Neural progenitor cell (in vitro differentiated cells): ENCODE measurements at regions not wholly inside any gene's neighbourhood (a gene's known extent, or its start where the extent isn't known, plus 50 kb on each side); places are given as distances from the start of the nearest gene placed in this dataset.

Source experiments
- DNase-seq: peaks from one replicate; pipeline ENCODE4 v3.0.0-alpha.2; 2016; ENCODE audit warnings: low spot score
- H2AFZ ChIP-seq: fragments of 200-600 bp; sonication (generic); replicated peaks from 2 replicates; pipeline ENCODE4 v1.6.1; 2016; ENCODE audit warnings: antibody characterized with exemption
- H3F3A ChIP-seq: fragments of 200-600 bp; sonication (generic); 2 replicates; pipeline ENCODE4 v1.6.1; 2016; ENCODE audit warnings: antibody characterized with exemption, low read depth
- H3K27ac ChIP-seq: fragments of 200-600 bp; sonication (generic); 2 replicates; pipeline ENCODE4 v1.5.1; 2016; ENCODE audit warnings: mild to moderate bottlenecking
- H3K27me3 ChIP-seq: fragments of 200-600 bp; sonication (generic); 2 replicates; pipeline ENCODE4 v1.6.1; 2016; ENCODE audit warnings: mild to moderate bottlenecking, moderate library complexity
- H3K36me3 ChIP-seq: fragments of 200-600 bp; sonication (generic); 2 replicates; pipeline ENCODE4 v1.5.1; 2016
- H3K4me1 ChIP-seq: fragments of 200-600 bp; sonication (generic); 2 replicates; pipeline ENCODE4 v1.6.1; 2016; ENCODE audit warnings: mixed run types
- H3K4me2 ChIP-seq: fragments of 200-600 bp; sonication (generic); 2 replicates; pipeline ENCODE4 v1.6.1; 2016
- H3K4me3 ChIP-seq: fragments of 200-600 bp; sonication (generic); 2 replicates; pipeline ENCODE4 v1.5.1; 2016
- H3K79me2 ChIP-seq: fragments of 200-600 bp; sonication (generic); 2 replicates; pipeline ENCODE4 v1.6.1; 2016; ENCODE audit warnings: low read depth
- H3K9ac ChIP-seq: fragments of 200-600 bp; sonication (generic); 2 replicates; pipeline ENCODE4 v1.6.1; 2016
- H3K9me3 ChIP-seq: fragments of 200-600 bp; sonication (generic); 2 replicates; pipeline ENCODE4 v1.5.1; 2016; ENCODE audit warnings: low read depth
- H4K20me1 ChIP-seq: fragments of 200-600 bp; sonication (generic); 2 replicates; pipeline ENCODE4 v1.6.1; 2016; ENCODE audit warnings: low read depth
- H3K27ac Mint-ChIP-seq: 3 replicates; pipeline ENCODE4 v1.8.0; 2021; ENCODE audit warnings: mixed read lengths
- H3K27me3 Mint-ChIP-seq: 2 replicates; pipeline ENCODE4 v1.8.0; 2022; ENCODE audit warnings: low read depth, mild to moderate bottlenecking, inconsistent platforms, moderate library complexity, mixed read lengths; ENCODE audit not compliant: insufficient read depth
- H3K36me3 Mint-ChIP-seq: 3 replicates; pipeline ENCODE4 v1.8.0; 2021; ENCODE audit warnings: mixed read lengths
- H3K4me1 Mint-ChIP-seq: 3 replicates; pipeline ENCODE4 v1.8.0; 2021; ENCODE audit warnings: mixed read lengths
- H3K4me3 Mint-ChIP-seq: 3 replicates; pipeline ENCODE4 v1.8.0; 2021; ENCODE audit warnings: mild to moderate bottlenecking, moderate library complexity, mixed read lengths
- H3K9me3 Mint-ChIP-seq: 3 replicates; pipeline ENCODE4 v1.8.0; 2020; ENCODE audit warnings: mixed read lengths
- EZH2 ChIP-seq: fragments of 200-600 bp; sonication (generic); IDR thresholded peaks from 2 replicates; pipeline ENCODE4 v1.6.1; 2017; ENCODE audit warnings: antibody characterized with exemption, mild to moderate bottlenecking, moderate library complexity
- EZH2phosphoT487 ChIP-seq: fragments of 200-600 bp; sonication (generic); IDR thresholded peaks from 2 replicates; pipeline ENCODE4 v1.6.1; 2017; ENCODE audit warnings: antibody characterized with exemption
- TF ChIP-seq, protein P1 (sequence below): fragments of 200-600 bp; sonication (generic); IDR thresholded peaks from 2 replicates; pipeline ENCODE4 v1.5.1; 2017; ENCODE audit warnings: antibody characterized with exemption, mild to moderate bottlenecking

DNA sequence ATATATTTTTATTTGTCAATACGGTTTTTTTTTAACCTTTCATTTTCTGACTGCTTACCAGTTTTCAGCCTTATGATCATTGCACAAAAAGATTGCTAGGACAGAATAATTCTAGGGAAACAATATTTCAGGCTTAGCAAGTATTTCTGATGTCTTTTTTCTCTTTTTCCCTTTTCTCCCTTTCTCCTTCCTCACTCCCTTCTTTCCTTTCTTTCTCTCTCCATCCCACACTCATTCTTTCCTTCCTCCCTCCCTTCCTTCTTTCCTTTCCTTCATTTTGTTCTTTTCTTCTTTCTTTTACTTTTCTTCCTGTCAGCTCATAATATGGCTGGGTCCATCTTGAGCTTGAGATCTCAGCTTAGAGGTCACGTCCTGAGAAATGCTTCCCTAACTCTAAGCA lies 601.4 kb upstream of the NOVA1 start:
- Histone ChIP-seq H2AFZ (no peak overlapping the region), H3K27me3 (no peaks in the 10 kb centered on the region), H3K4me3 (no peak overlapping the region), H3K36me3 (no peaks in the 10 kb centered on the region), H3K9ac (no peak overlapping the region), H3K4me1 (no peaks in the 10 kb centered on the region), H3K9me3 (no peaks in the 10 kb centered on the region), H3K4me2 (no peak overlapping the region), H3K27ac (no peak overlapping the region), H3K79me2 (no peaks in the 10 kb centered on the region), H3F3A (no peaks in the 10 kb centered on the region), H4K20me1 (no peaks in the 10 kb centered on the region)
- TF ChIP-seq EZH2phosphoT487 (no peak), EZH2 (no peak)
- TF ChIP-seq, protein P1, sequence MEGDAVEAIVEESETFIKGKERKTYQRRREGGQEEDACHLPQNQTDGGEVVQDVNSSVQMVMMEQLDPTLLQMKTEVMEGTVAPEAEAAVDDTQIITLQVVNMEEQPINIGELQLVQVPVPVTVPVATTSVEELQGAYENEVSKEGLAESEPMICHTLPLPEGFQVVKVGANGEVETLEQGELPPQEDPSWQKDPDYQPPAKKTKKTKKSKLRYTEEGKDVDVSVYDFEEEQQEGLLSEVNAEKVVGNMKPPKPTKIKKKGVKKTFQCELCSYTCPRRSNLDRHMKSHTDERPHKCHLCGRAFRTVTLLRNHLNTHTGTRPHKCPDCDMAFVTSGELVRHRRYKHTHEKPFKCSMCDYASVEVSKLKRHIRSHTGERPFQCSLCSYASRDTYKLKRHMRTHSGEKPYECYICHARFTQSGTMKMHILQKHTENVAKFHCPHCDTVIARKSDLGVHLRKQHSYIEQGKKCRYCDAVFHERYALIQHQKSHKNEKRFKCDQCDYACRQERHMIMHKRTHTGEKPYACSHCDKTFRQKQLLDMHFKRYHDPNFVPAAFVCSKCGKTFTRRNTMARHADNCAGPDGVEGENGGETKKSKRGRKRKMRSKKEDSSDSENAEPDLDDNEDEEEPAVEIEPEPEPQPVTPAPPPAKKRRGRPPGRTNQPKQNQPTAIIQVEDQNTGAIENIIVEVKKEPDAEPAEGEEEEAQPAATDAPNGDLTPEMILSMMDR, result no peak
- Mint-ChIP-seq H3K4me1 (no peaks in the 10 kb centered on the region), H3K27ac (no peak overlapping the region), H3K9me3 (no peaks in the 10 kb centered on the region), H3K4me3 (no peak overlapping the region), H3K27me3 (no peaks in the 10 kb centered on the region), H3K36me3 (no peaks in the 10 kb centered on the region)
- DNase-seq, result no peak

DNA sequence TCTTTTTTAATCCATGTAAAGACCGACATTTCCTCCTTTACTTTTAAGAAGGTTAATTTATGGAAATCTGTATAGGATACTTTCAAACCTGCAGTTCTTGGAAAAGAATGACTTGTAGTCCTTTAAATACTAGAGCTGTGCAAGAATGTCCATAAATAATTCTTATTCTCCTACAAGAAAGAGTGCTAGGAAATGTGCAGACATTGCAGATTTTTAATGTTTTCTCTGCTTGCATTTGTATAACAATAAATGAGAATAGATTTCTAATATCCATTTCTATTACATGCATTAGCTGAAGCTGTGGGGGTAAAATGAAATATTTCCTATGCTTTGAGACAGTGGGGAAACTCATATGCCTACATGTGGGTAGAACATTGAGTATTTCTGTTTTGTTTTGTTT lies 607.2 kb upstream of the NOVA1 start:
- TF ChIP-seq, protein P1, result no peak
- no peak for TF ChIP-seq EZH2phosphoT487
- TF ChIP-seq EZH2, result no peak
- Mint-ChIP-seq H3K4me3 (no peak overlapping the region), H3K9me3 (no peaks in the 10 kb centered on the region), H3K36me3 (no peaks in the 10 kb centered on the region), H3K27ac (no peak overlapping the region), H3K27me3 (no peaks in the 10 kb centered on the region), H3K4me1 (peaks cover 2% of the 10 kb centered on the region)
- Histone ChIP-seq H3K4me2 (no peak overlapping the region), H3K36me3 (no peaks in the 10 kb centered on the region), H3F3A (no peaks in the 10 kb centered on the region), H2AFZ (no peak overlapping the region), H3K79me2 (no peaks in the 10 kb centered on the region), H4K20me1 (no peaks in the 10 kb centered on the region), H3K4me3 (no peak overlapping the region), H3K27me3 (no peaks in the 10 kb centered on the region), H3K9me3 (no peaks in the 10 kb centered on the region), H3K27ac (no peak overlapping the region), H3K9ac (no peak overlapping the region), H3K4me1 (no peaks in the 10 kb centered on the region)
- DNase-seq, result no peak

GRCh38 chr14:27211741-27212140 lies 613.9 kb upstream of the NOVA1 start:
- Histone ChIP-seq H3K4me1 (no peaks in the 10 kb centered on the region), H3K36me3 (no peaks in the 10 kb centered on the region), H3K4me3 (no peak overlapping the region), H3K4me2 (no peak overlapping the region), H3F3A (no peaks in the 10 kb centered on the region), H3K9ac (no peak overlapping the region), H4K20me1 (no peaks in the 10 kb centered on the region), H2AFZ (no peak overlapping the region), H3K27ac (no peak overlapping the region), H3K27me3 (no peaks in the 10 kb centered on the region), H3K9me3 (peaks cover 3% of the 10 kb centered on the region), H3K79me2 (no peaks in the 10 kb centered on the region)
- Mint-ChIP-seq H3K27me3 (no peaks in the 10 kb centered on the region), H3K36me3 (no peaks in the 10 kb centered on the region), H3K27ac (no peak overlapping the region), H3K4me3 (no peak overlapping the region), H3K4me1 (peaks cover 2% of the 10 kb centered on the region), H3K9me3 (peaks cover under 1% of the 10 kb centered on the region)
- no peak for DNase-seq
- TF ChIP-seq EZH2, result no peak
- no peak for TF ChIP-seq EZH2phosphoT487
- TF ChIP-seq, protein P1, result no peak

DNA sequence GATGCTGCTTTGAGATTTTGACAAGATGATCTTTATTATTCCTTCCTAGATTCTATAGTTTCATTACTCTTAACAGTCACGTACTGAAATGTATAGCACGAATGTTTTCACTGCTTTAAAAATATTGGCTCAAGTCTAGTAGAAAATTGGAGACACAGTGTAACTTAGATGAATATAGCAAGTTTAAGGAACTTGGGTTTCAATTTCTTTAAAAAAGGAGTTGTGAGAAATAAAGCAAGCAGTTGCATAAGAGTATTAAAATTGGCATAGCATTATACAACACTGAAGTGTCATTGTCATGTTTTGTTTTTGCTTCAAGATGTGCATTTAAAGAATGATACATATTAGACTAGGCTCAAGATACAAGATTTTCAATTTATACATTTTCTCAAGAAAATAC lies 624.8 kb upstream of the NOVA1 start:
- no peaks in the 10 kb centered on the region for H3K36me3 Mint-ChIP-seq
- peaks cover 2% of the 10 kb centered on the region for H3K27me3 Mint-ChIP-seq
- Histone ChIP-seq H3K79me2 (no peaks in the 10 kb centered on the region), H3F3A (no peaks in the 10 kb centered on the region), H3K27ac (no peak overlapping the region), H3K4me3 (no peak overlapping the region), H2AFZ (no peak overlapping the region), H3K4me2 (no peak overlapping the region), H3K36me3 (no peaks in the 10 kb centered on the region), H3K27me3 (no peaks in the 10 kb centered on the region), H3K4me1 (no peaks in the 10 kb centered on the region), H3K9me3 (peaks cover 1% of the 10 kb centered on the region), H3K9ac (no peak overlapping the region), H4K20me1 (no peaks in the 10 kb centered on the region)
- TF ChIP-seq EZH2phosphoT487, result no peak
- no peak for TF ChIP-seq EZH2
- TF ChIP-seq, protein P1, result no peak
- no peak overlapping the region for H3K27ac Mint-ChIP-seq
- DNase-seq, result no peak
- no peak overlapping the region for H3K4me3 Mint-ChIP-seq
- no peaks in the 10 kb centered on the region for H3K4me1 Mint-ChIP-seq
- H3K9me3 Mint-ChIP-seq, result peaks cover 12% of the 10 kb centered on the region
